Endothelial cell of umbilical vein (primary cell): ENCODE measurements at regions not wholly inside any gene's neighbourhood (a gene's known extent, or its start where the extent isn't known, plus 50 kb on each side); places are given as distances from the start of the nearest gene placed in this dataset.

ENCODE experiments used
- BruUV-seq: library from RNA; stranded (reverse); fragments of 400-500 nt; replicated peaks from 2 replicates; lab custom pipeline; 2021; lab: Mats Ljungman, UMichigan
- CTCF ChIA-PET: fragments of 300-600, 350-600 bp; sonication (Branson Sonifier 250); formaldehyde crosslinking; loops from one replicate; lab custom pipeline; 2021; ENCODE audit warnings: antibody characterized with exemption, inconsistent platforms; lab: Charles Lee
- POLR2A ChIA-PET: fragments of 300-600, 350-600 bp; sonication (Branson Sonifier 250); formaldehyde crosslinking; loops from one replicate; lab custom pipeline; 2021; ENCODE audit warnings: antibody characterized with exemption, inconsistent platforms; lab: Charles Lee
- DNase-seq: peaks from one replicate; pipeline ENCODE4 v3.0.0-alpha.2; 2011; ENCODE audit warnings: low read depth, low spot score
- FAIRE-seq: peaks from 2 replicates; lab custom pipeline; 2011; peaks lifted over from hg19 to GRCh38; lab: Jason Lieb, UNC
- H2AFZ ChIP-seq: 2 replicates; pipeline ENCODE4 v1.6.0; 2012; ENCODE audit warnings: low read depth, low read length, control low read depth, inconsistent platforms
- H3K27ac ChIP-seq: 2 replicates; pipeline ENCODE4 v1.5.1; 2011; ENCODE audit warnings: low read depth, mild to moderate bottlenecking, control low read depth, low read length, moderate library complexity; ENCODE audit not compliant: insufficient read depth
- H3K27me3 ChIP-seq, 2 experiments: 2 replicates each; pipeline versions ENCODE4 v1.6.0 to v1.6.1; 2011; ENCODE audit warnings: low read length in 2 of 2, mixed read lengths in 1 of 2; ENCODE audit not compliant: control insufficient read depth in 2 of 2, insufficient read depth in 2 of 2
- H3K36me3 ChIP-seq, 2 experiments: 2 replicates in 1 of 2; 3 replicates in 1 of 2; pipeline ENCODE4 v1.5.1; 2011; ENCODE audit warnings: low read length in 2 of 2, mild to moderate bottlenecking in 1 of 2, moderate library complexity in 1 of 2; ENCODE audit not compliant: control insufficient read depth in 2 of 2, insufficient read depth in 2 of 2; ENCODE audit errors: extremely low read depth in 1 of 2
- H3K4me1 ChIP-seq: 3 replicates; pipeline ENCODE4 v1.5.1; 2011; ENCODE audit warnings: mild to moderate bottlenecking, low read length; ENCODE audit not compliant: control insufficient read depth, insufficient read depth; ENCODE audit errors: extremely low read depth
- H3K4me2 ChIP-seq: 2 replicates; pipeline ENCODE4 v1.6.1; 2011; ENCODE audit warnings: low read length, control low read depth, mixed read lengths; ENCODE audit not compliant: insufficient read depth
- H3K4me3 ChIP-seq, 3 experiments: fragments of 200-600 bp in 1 of 3; sonication (generic), shearing (Covaris generic) in 1 of 3; replicated peaks in 1 of 3; 2 replicates each; pipeline ENCODE4 v1.5.1; 2011 to 2016; ENCODE audit warnings: control low read depth in 3 of 3, low read length in 3 of 3, mild to moderate bottlenecking in 2 of 3, inconsistent platforms in 1 of 3, low read depth in 1 of 3, moderate library complexity in 1 of 3; ENCODE audit not compliant: insufficient read depth in 1 of 3
- H3K79me2 ChIP-seq: 2 replicates; pipeline ENCODE4 v1.6.0; 2012; ENCODE audit warnings: low read length, inconsistent platforms; ENCODE audit not compliant: control insufficient read depth, insufficient read depth
- H3K9ac ChIP-seq: replicated peaks from 2 replicates; pipeline ENCODE3; 2011; ENCODE audit warnings: low read length, control low read depth; ENCODE audit not compliant: insufficient read depth; ENCODE audit errors: extremely low read depth
- H3K9me1 ChIP-seq: replicated peaks from 3 replicates; pipeline ENCODE4 v1.6.0; 2011; ENCODE audit warnings: mild to moderate bottlenecking, low read length; ENCODE audit not compliant: control insufficient read depth, insufficient read depth; ENCODE audit errors: extremely low read depth
- H3K9me3 ChIP-seq: replicated peaks from 2 replicates; pipeline ENCODE4 v1.5.1; 2012; ENCODE audit warnings: low read length, inconsistent platforms; ENCODE audit not compliant: control insufficient read depth, insufficient read depth
- H4K20me1 ChIP-seq: replicated peaks from 2 replicates; pipeline ENCODE3; 2011; ENCODE audit warnings: mild to moderate bottlenecking, low read length; ENCODE audit not compliant: control insufficient read depth, insufficient read depth; ENCODE audit errors: extremely low read depth
- FOS ChIP-seq: IDR thresholded peaks from 2 replicates; pipeline ENCODE4 v1.6.1; 2011; ENCODE audit warnings: mild to moderate bottlenecking, low read length, moderate library complexity, borderline replicate concordance; ENCODE audit not compliant: insufficient read depth
- JUN ChIP-seq: IDR thresholded peaks from 2 replicates; pipeline ENCODE4 v1.6.1; 2011; ENCODE audit warnings: borderline replicate concordance, low read depth; ENCODE audit not compliant: insufficient read length, insufficient read depth
- MYC ChIP-seq: IDR thresholded peaks from one replicate; pipeline ENCODE4 v1.6.1; 2011; ENCODE audit warnings: mild to moderate bottlenecking, low read depth, low read length
- POLR2A ChIP-seq: IDR thresholded peaks from 2 replicates; pipeline ENCODE4 v1.6.1; 2012; ENCODE audit warnings: low read depth, mild to moderate bottlenecking, control low read depth, low read length
- POLR2AphosphoS5 ChIP-seq: IDR thresholded peaks from 2 replicates; pipeline ENCODE4 v1.6.1; 2012; ENCODE audit warnings: low read depth, mild to moderate bottlenecking, control low read depth, low read length, moderate library complexity; ENCODE audit not compliant: insufficient read depth
- dilution Hi-C: fragments of 300-500 bp; cut with MboI; formaldehyde crosslinking; loops from one replicate; pipeline ENCODE4 v1.15.0; 2019; ENCODE audit warnings: low sequenced_read_pairs; ENCODE audit not compliant: extremely low pct_ligation_motif_present
- intact Hi-C: fragments of 100-400 bp; cut with micrococcal nuclease; formaldehyde crosslinking; loops from one replicate; pipeline ENCODE4 v1.10.0; 2022
- TF ChIP-seq, protein P1 (sequence below), 2 donors: IDR thresholded peaks; 1 replicate in 1 of 2; 2 replicates in 1 of 2; pipeline ENCODE4 v1.5.1; 2011; ENCODE audit warnings: low read length in 2 of 2, mild to moderate bottlenecking in 2 of 2, moderate library complexity in 2 of 2, control low read depth in 1 of 2, inconsistent platforms in 1 of 2, low read depth in 1 of 2; ENCODE audit not compliant: insufficient read depth in 1 of 2; ENCODE audit errors: extremely low read depth in 1 of 2

DNA sequence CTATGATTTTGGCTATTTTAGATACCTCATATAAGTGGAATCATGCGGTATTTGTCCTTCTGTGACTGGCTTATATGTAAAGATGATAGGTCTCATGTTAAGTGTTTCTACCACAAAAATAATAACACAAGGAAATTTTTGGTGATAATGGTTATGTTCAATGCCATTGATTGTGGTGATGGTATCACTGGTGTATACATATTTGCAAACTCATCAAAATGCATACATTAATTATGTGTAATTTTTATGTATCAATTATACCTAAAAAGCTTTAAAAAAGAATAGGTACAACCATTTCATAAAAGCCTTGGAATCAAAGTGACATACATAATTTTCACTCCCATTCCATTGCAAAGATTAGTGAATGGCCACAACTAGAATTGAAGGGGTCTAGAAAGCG, 178.3 kb upstream of the FMR1 start:
- TF ChIP-seq FOS (no peak), JUN (no peak), POLR2A (no peak)
- no peaks in the 10 kb centered on the region for H3K27me3 ChIP-seq
- FAIRE-seq (no peak), DNase-seq (no peak)
- H3K79me2 ChIP-seq, result no peaks in the 10 kb centered on the region
- intact Hi-C loops, result no loop called here
- H3K4me1 ChIP-seq, result no peaks in the 10 kb centered on the region
- H3K4me3 ChIP-seq, result no peak overlapping the region
- H4K20me1 ChIP-seq, result no peaks in the 10 kb centered on the region
- ChIA-PET CTCF (no interaction called here), POLR2A (no interaction called here)
- no peak overlapping the region for H2AFZ ChIP-seq
- no peaks in the 10 kb centered on the region for H3K36me3 ChIP-seq
- BruUV-seq, result no TSS peak
- no peaks in the 10 kb centered on the region for H3K9me1 ChIP-seq
- dilution Hi-C loops, result no loop called here
- H3K27ac ChIP-seq, result no peak overlapping the region
- H3K4me2 ChIP-seq, result no peak overlapping the region
- H3K9me3 ChIP-seq, result no peaks in the 10 kb centered on the region
- H3K9ac ChIP-seq, result no peak overlapping the region

DNA sequence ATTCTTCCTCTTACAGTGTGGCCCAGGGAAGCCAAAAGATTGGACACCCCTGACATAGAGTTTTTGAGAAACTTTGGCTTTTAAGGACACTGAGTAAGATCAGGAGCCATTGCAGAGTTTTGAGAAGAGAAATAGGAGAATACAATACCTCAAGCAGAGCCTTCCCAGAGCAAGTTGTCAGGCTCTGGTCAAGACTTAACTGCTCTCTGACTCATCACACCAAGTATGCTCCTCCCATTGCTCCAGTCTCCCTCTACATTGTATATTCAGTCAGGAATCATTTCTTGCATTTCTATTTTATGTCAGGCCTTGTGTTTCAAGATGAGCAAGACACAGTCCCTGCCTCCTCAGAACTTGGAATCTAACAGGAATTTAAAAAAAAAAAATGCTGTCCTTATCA, 176.4 kb upstream of the FMR1 start:
- intact Hi-C loops (no loop called here), dilution Hi-C loops (no loop called here)
- ChIA-PET POLR2A (no interaction called here), CTCF (no interaction called here)
- H3K9me1 ChIP-seq, result no peaks in the 10 kb centered on the region
- H3K36me3 ChIP-seq, result no peaks in the 10 kb centered on the region
- no peaks in the 10 kb centered on the region for H3K79me2 ChIP-seq
- no peaks in the 10 kb centered on the region for H3K9me3 ChIP-seq
- FAIRE-seq (no peak), DNase-seq (no peak)
- H3K4me3 ChIP-seq, result no peak overlapping the region
- H2AFZ ChIP-seq, result no peak overlapping the region
- no peaks in the 10 kb centered on the region for H4K20me1 ChIP-seq
- no peaks in the 10 kb centered on the region for H3K27me3 ChIP-seq
- H3K27ac ChIP-seq, result no peak overlapping the region
- H3K9ac ChIP-seq, result no peak overlapping the region
- BruUV-seq, result no TSS peak
- no peaks in the 10 kb centered on the region for H3K4me1 ChIP-seq
- TF ChIP-seq MYC (no peak), JUN (no peak), FOS (no peak), POLR2AphosphoS5 (no peak)
- TF ChIP-seq, protein P1, sequence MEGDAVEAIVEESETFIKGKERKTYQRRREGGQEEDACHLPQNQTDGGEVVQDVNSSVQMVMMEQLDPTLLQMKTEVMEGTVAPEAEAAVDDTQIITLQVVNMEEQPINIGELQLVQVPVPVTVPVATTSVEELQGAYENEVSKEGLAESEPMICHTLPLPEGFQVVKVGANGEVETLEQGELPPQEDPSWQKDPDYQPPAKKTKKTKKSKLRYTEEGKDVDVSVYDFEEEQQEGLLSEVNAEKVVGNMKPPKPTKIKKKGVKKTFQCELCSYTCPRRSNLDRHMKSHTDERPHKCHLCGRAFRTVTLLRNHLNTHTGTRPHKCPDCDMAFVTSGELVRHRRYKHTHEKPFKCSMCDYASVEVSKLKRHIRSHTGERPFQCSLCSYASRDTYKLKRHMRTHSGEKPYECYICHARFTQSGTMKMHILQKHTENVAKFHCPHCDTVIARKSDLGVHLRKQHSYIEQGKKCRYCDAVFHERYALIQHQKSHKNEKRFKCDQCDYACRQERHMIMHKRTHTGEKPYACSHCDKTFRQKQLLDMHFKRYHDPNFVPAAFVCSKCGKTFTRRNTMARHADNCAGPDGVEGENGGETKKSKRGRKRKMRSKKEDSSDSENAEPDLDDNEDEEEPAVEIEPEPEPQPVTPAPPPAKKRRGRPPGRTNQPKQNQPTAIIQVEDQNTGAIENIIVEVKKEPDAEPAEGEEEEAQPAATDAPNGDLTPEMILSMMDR (IDR thresholded peaks at IDR 0.05; ENCODE audit: extremely low read depth in 1 of 2, insufficient read depth in 1 of 2, low read depth in 1 of 2, low read length in 2 of 2), result no peak
- no peak overlapping the region for H3K4me2 ChIP-seq
